ENCODE measurements at regions not wholly inside any gene's neighbourhood (a gene's known extent, or its start where the extent isn't known, plus 50 kb on each side); places are given as distances from the start of the nearest gene placed in this dataset.

GRCh38 chr3:30069056-30069455 lies 537.3 kb upstream of the TGFBR2 start:
- no peak for DNase-seq

DNA sequence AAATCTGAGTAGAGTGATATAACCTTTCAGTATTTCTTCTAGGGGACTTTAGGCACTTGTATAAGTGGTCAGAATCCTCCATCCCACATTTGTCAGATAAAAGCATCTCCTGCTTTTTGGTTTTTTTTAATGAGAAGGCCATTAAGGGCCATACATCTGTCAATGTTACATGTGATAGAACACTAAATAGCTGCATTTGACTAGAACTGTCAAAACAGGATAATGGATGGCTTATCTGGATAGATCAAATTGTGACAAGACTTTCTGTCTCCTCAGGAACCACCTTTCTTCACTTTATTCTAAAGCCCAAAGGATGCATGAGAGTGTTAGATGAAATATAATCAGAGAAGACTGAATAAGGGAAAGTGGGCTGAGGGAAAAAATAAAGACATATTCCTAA lies 533.4 kb upstream of the TGFBR2 start:
- no peak for DNase-seq

DNA sequence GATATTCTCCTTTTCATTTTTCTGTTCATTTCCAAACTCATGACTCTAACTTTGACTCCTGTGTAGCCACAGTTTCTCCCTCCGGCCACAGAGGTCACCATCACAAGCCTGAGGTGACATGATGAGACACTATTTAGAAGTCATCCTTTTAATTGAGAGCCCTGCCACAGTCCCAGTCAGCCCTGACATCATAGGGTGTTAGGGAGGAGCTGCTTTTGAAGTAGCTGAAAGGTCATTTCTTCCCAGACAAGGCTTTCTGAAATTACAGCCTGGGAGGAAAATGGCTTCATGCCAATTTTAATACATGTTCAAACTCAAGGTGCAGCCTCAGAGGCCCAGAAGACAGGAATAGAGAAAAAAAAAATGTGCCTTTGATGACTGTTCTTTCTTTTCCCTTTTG lies 532.8 kb upstream of the TGFBR2 start:
- DNase-seq, result no peak

DNA sequence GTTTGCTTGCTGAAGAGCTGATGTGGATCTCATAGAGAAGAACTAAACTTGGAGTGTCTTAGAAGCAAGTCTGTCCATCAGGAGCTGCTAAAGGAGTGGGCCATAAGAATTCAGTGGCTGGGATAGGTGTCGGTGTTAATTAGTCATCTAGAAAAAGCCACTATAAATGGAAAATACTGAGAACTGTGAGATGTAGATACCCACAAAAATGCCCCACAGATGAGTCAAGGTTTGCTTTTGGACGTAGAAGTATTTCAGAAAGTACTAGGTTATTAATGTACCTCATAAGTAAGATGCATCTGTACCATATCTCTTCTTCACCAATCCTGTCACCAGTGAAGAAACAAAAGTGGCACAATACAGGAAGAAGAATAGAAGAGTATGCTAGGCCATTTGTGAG lies 530.9 kb upstream of the TGFBR2 start:
- DNase-seq, result no peak

GRCh38 chr3:30076899-30077298 lies 529.5 kb upstream of the TGFBR2 start:
- no peak for DNase-seq

GRCh38 chr3:30077746-30078145 lies 528.7 kb upstream of the TGFBR2 start:
- no peak for DNase-seq

GRCh38 chr3:30078736-30079135 lies 527.7 kb upstream of the TGFBR2 start:
- no peak for DNase-seq

DNA sequence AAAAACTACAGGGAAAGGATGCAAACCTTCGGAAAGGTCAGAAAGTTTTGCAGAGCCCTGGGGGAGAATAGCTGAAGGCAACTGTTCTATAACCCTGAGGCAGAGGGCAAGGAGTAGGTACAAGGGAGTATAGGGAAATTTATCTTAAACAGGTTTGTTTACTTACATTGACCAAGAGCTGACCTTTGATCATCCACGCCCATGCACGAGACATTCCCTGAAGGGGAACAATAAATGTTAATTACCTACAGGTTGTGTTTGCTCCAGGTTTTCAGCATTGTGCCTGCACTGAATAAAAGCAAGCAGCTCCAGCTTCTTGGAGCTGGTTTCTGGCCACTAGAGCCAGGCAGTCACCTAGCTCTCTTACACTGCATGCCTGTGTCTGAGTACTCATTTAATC lies 524.5 kb upstream of the TGFBR2 start:
- DNase-seq, result no peak

DNA sequence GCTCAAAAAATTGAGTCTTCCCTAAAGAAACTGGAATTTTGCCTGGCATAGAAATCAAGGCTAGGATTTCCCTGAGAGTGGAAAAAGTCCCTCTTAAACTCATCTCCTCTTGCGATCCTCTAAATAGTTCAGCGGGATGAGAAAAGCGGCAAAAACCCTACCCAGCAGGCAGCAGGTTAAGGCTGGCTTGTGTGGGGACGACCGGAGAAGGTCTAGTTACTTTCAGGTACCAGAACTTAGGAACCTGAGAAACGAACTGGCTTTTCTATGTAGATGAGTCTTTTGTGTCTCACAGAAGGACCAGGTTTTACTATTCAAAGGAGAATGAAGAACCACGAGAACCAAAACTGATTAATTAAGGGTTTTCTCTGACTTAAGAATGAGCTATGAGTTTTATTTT lies 523.7 kb upstream of the TGFBR2 start:
- no peak for DNase-seq

DNA sequence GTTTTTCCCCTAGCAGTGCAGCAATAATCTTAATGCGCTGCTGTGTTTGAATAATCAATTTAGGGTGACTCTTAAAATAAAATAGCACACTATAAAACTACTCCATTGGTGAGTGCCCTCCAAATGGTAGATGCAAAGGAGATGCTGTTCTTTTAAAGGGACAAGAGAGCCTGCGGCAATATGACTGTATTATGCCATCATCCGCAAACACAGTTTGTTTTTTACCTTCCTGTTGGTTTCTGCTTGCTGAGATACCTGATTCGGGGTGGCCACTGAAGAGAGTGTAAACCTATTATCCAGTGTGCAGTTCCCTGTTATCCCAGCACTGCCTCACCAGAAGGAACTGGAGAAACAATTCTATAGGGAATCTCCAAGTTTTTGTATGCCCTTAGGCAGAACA lies 523.1 kb upstream of the TGFBR2 start:
- no peak for DNase-seq

GRCh38 chr3:30084316-30084715 lies 522.1 kb upstream of the TGFBR2 start:
- DNase-seq, result no peak

DNA sequence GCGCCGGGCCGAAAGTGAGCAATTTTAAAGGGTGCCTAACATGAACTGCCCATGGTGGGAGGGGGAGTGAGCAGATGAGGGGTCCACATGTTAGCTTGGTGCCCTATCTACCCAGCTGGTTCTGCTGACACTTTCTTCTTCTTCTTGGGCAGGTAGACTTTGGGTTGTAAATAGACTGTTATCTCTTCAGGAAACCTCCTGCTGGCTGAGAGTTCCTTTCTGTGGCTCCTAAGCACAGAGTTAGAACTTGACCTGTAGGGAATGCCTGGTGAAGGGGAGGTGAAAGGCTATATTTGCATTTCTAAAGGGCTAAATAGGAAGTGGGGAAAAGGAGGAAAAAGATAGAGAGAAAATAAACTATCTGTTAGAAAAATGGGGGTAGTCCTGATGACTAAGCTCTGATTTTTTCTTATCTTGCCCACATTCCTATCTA lies 521.4 kb upstream of the TGFBR2 start:
- no peak for DNase-seq

DNA sequence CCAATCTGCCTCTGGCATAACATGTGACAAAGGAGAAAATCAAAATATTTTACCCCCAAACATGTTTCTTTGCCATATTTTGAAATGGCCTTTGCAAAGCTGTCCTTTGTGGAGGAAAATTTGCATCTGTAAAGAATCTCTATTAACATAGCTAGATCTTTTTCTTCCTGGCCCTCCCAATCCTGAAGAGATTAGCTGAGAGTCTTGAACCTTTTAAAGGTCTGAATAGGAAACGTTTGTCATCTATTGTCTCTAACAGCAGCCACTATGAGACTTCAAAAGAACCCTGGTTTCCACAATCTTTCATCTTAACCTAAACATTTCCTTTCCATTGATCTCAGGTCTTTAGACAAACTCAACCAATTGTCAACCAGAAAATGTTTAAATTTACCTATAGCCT lies 520.9 kb upstream of the TGFBR2 start:
- no peak for DNase-seq

- DNase-seq, result no peak
These were observed 514.7 kb upstream of the TGFBR2 start for GRCh38 chr3:30091686-30092085.

DNA sequence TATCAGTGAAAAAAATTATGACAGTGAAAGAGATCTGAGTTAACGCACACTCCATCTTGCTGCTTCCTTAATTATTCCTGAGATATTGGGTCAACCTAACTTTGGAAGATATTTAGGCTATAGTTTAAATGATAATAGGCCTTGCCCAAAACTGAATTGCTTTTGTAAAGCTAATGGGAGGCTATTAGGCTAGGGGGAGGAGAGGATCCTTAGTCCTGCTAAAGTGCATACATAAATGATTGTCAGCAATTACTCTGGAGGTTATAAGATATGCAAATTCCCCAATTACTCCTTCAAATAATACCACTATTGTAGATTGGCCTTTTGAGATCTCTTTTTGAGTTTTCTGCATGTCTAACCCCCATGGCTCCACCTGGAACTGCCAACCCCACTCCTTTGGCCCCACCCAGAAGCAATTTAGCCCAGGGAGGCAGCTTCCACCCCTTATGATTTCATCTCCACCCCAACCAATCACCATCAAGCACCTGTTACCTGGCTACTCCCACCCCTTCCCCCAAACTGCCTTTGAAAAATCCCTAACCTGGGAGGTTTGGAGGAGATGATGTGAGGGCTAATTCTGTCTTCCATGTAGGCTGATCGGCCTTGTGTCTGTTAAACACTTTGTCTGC lies 509.3 kb upstream of the TGFBR2 start:
- no peak for DNase-seq

GRCh38 chr3:30098243-30098642 lies 508.2 kb upstream of the TGFBR2 start:
- DNase-seq, result no peak

DNA sequence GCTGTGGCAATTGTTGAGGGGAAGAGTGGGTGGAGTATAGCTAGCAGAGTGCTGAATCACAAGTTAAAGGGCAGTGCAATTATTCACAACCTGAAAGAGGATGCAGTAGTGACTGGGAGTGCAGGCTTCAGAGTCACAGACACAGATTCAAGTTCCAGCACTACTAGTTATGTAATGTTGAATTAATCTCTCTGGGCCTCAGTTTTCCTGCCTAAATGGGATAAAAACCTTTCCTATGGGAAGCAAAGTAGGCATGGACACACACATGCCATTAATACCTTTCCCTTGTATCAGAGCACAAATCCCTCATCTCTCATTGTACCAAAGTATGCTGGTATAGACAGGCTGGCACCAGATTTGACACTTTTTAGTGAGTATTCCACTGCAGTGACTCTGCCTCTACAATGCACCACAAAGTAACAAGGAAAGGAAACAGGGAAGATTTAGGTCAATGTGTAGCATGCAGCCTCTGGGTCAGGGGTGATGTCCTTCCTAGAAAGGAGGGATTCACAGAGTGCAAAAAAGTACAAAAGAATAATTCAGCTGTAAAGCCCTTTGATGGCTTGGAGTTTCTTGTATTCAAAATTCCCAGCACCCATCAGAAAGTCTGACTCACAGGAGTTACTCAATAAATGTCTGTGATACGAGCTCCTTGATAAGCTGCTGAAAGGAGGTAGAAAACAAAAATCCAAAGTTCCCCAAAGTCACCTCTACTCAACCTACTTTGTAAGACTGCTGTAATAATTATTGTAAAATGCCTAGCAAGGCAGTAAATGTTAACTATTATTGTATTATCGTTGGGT lies 507.5 kb upstream of the TGFBR2 start:
- DNase-seq, result no peak

GRCh38 chr3:30102356-30102755 lies 504.0 kb upstream of the TGFBR2 start:
- DNase-seq, result no peak

GRCh38 chr3:30103186-30103585 lies 503.2 kb upstream of the TGFBR2 start:
- no peak for DNase-seq

DNA sequence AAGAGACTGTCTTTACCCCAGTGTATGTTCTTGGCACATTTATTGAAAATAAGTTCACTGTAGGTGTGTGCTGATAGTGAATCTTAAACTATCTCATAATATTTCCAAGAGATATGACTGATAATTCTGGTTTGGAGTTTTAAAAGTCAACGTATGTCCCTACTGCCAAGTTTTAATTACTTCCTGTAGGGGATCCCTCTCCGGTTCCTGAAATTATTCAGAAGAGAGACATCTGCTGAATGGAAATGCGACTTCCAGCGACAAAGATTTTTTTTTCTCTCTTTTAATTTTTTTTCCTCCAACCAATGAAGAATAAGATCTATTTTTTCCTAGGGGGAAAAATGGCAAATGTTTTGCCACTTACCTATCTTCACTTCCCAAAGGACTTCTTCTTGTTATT lies 498.9 kb upstream of the TGFBR2 start:
- DNase-seq, result no peak

GRCh38 chr3:30112411-30112810 lies 494.0 kb upstream of the TGFBR2 start:
- no peak for DNase-seq

GRCh38 chr3:30112902-30113484 lies 493.4 kb upstream of the TGFBR2 start:
- DNase-seq, result peak; percentile 50 to 52

GRCh38 chr3:30113906-30114305 lies 492.5 kb upstream of the TGFBR2 start:
- no peak for DNase-seq

DNA sequence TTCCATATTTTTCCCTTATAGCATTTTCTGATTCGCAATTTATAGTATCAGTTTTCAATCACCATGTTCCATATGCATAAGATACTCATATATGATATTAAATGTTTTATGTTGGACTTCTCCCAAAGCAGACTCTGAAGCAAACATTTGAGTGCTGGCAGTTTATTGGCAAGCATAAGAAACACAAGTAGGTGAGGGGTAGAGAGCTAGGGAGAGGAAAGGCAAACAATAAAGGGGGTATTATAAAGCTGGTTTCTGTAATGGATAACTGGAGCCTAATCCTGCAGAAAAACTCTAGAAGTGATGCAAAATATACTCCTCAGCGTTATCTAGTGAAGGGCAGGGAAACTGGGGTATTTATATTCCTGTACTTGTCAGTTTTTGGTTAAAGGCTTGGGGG lies 491.5 kb upstream of the TGFBR2 start:
- DNase-seq, result peak in 1 of 2 experiments; percentile 7

Data from NCI-H2081 (cell line).